Ramos (cell line): ENCODE measurements at regions not wholly inside any gene's neighbourhood (a gene's known extent, or its start where the extent isn't known, plus 50 kb on each side); places are given as distances from the start of the nearest gene placed in this dataset.
"Not testable (repeated sequence)": the region's sequence is repeated elsewhere in the genome, so short reads cannot be mapped to it uniquely, and the experiment has no call there.

ENCODE experiments used
- in situ Hi-C: fragments of 300-500 bp; cut with MboI; formaldehyde crosslinking; loops from one replicate; pipeline ENCODE4 v1.14.3; 2022; ENCODE audit warnings: low sequenced_read_pairs; ENCODE audit not compliant: unreplicated experiment

DNA sequence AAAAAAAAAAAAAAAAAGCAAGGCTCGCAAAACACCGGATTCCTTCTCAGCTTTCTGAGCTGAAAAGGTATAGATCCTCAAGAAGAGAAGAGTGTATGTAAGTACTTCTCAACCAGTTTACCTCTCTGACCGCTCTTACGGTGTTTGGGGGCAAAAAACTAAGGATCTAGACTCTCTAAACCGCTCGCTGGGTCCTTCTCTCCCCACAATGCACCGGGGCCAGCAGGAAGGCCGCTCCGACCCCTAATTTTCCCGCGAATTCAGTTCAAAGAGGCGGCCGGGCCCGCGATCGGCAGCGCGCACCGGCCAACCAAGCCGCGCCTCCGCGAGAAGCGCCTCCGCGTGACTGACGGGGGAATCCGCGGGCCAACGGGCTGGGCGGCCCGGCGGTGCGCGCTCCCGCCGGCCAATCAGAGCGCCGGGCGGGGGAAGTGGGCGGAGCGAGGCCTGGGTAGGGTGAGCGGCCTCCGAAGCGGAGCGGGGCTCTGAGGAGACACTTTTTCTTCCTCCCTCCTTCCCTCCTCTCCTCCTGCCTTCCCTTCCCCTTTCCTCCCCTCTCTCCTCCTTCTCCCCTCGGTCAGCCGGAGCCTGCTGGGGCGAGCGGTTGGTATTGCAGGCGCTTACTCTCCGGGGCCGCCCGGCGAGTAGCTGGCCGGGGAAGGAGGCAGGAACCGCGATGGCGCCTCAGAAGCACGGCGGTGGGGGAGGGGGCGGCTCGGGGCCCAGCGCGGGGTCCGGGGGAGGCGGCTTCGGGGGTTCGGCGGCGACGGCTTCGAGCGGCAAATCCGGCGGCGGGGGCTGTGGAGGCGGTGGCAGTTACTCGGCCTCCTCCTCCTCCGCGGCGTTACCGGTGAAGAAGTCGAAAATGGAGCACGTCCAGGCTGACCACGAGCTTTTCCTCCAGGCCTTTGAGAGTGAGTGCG lies 93.0 kb downstream of the CRLF3 start:
- in situ Hi-C loops = not testable (repeated sequence)

DNA sequence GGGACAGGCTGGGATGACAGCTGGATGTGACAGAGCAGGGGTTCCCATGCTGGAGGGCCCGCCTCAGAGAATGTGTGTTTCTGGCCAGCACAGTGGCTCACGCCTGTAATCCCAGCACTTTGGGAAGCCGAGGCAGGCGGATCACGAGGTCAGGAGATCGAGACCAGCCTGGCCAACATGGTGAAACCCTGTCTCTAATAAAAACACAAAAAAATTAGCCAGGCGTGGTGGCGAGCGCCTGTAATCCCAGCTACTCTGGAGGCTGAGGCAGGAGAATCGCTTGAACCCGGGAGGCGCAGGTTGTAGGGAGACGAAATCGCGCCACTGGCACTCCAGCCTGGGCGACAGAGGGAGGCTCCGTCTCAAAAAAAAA lies 93.7 kb downstream of the CRLF3 start:
- in situ Hi-C loops = not testable (repeated sequence)

DNA sequence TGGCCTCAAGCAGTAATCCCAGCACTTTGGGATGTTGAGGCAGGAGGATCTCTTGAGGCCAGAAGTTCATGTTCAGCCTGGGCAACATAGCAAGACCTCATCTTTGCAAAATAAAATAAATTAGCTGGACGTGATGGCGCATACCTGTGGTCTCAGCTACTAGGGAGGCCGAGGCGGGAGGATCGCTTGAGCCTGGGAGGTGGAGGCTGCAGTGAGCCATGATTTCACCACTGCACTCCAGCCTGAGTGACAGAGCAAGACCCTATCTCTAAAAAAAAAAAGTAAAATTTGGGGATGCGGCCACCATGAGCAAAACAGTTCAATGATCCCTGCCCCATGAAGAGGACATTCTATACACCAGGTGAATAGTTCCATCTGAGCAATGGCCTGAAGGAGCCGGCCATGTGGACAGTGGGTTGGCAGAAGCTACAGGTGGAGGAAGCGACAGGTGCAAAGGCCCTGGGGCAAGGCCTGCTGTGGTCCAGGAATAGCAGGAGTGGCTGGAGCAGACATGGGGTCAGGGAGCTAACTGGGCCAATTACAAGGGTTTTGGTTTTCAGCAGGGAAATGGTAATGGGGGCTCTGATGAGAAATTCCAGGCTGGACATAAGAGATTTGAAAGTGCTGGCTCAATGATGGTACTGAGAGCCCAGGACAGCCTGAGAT lies 94.2 kb downstream of the CRLF3 start:
- in situ Hi-C loops = not testable (repeated sequence)

DNA sequence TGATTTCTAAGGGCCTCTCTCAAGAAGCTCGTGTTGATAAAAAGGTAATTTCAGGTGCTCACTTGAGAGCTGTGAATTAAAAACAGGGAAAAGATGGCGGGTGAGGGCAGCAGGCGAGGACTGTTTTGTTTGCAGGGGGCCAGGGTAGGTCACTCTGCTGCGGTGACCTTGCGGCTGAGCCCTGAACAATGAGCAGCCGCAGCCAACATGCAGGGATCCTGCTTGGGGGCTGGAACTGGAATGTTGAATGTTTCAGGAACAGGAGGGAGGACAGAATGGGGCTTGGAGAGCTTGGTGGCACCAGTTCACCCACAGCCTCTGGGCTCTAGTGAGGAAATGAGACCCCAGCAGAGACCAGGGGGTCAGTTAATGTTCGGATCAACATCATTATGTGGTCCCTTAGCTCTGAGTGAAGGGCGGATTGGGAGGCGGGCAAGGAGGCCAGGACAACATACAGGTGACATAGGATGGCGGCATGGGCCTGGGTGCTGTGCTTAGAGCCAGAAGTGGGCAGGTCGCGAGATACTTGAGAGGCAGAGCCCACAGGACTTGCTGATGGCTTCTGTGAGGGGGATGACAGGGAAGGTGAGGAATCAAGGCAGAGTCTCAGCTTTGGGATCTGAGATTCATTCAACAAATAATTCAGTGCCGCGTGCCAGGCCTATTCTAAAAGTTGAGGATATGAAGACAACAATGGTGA lies 94.9 kb downstream of the CRLF3 start:
- in situ Hi-C loops = not testable (repeated sequence)

DNA sequence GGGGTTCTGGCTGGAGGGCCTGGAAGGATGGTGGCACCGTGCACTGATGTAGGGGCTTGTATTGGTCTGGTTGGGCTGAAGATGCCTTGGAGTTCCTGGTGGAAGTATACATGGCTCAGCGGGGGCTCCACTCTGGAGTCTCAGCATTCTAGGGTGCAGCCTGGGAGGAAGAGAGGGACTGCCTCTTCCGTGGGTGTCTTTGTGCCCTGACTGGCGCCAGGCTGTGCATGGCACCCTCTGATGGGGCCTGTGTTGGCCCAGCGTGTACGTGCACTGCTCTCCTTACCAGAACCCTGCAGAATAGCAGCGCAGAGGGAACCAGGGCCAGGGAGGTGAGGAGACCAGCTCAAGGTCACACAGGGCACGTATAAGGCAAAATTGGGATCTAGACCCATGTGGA lies 97.0 kb downstream of the CRLF3 start:
- in situ Hi-C loops = not testable (repeated sequence)

DNA sequence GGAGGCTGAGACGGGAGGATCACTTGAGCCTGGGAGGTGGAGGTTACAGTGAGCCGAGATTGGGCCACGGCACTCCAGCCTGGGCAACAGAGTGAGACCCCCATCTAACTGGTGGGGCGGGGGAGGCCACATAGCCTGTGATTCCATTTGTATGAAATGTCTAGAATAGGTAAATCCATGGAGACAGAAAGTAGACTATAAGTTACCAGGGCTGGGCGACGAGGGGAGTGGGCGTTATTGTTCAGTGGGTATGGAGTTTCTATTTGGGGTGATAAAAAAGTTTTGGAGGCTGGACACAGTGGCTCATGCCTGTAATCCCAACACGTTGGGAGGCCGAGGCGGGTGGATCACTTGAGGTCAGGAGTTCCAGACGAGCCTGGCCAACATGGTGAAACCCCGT lies 97.8 kb downstream of the CRLF3 start:
- in situ Hi-C loops = not testable (repeated sequence)

DNA sequence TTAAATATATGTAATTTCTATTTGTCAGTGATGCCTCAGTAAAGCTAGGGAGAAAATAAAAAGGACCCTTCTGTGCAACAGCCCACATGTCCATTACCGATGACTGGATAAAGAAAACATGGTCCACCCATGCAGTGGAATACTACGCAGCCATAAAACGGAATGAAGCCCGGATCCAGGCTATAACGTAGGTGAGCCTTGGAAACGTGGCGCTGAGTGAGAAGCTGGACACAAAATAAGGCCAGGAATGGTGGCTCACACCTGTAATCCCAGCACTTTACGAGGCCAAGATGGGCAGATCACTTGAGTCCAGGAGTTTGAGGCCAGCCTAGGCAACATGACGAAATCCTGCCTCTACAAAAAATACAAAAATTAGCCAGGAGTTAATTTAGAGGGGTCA lies 98.2 kb downstream of the CRLF3 start:
- in situ Hi-C loops = not testable (repeated sequence)

DNA sequence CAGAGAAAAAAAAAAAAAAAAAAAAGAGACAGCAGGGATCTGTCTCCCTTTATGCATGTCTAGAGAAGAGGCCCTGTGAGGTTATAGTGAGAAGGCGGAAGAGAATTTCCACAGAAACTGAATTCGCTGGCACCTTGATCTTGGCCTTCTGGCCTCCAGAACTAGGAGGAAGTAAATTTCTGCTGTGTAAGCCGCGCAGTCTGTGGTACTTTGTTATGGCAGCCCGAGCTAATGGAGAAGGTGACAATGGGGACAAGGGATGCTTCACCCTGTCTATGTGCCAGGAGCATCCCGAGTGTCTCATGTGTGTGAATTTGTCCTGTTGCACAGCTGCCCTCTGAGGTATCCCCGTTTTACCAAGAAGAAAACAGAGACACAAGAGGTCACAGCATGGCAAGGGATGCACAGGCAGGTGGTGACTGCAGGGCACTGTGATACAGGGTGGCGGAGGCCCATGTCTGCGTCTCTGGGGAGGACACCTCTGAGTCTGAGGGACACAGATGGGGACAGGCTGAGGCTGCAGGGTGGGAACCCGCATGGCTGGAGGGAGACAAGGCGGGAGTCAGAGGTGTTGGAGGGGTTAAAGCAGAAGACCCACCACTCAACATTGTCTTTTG lies 100.3 kb downstream of the CRLF3 start:
- in situ Hi-C loops = not testable (repeated sequence)

DNA sequence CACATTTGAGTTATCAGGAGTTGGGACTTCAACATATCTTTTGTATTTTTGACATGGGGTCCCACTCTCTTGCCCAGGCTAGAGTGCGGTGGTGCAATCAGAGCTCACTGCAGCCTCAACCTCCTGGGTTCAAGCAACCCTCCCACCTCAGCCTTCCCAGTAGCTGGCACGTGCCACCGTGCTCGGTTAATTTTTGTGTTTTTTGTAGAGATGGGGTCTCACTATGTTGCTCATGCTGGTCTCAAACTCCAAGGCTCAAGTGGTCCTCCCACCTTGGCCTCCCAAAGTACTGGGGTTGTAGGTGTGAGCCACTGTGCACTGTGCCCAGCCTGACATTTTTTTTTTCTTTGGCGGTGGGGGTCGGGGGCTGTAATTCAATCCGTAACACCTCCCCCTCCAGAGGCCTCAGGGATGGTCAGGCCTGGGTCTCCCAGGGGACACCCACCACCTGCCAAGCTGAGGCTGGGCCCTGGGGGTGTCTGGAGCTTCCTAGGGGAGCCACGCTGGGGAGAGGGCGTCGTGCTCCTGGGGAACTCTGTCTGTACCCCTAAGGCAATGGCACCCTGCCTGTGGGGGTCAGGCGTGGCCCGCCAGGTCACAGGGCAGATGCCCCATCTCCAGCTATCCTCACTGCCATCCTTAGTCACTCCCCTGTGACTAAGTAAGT lies 102.2 kb downstream of the CRLF3 start:
- in situ Hi-C loops = not testable (repeated sequence)

DNA sequence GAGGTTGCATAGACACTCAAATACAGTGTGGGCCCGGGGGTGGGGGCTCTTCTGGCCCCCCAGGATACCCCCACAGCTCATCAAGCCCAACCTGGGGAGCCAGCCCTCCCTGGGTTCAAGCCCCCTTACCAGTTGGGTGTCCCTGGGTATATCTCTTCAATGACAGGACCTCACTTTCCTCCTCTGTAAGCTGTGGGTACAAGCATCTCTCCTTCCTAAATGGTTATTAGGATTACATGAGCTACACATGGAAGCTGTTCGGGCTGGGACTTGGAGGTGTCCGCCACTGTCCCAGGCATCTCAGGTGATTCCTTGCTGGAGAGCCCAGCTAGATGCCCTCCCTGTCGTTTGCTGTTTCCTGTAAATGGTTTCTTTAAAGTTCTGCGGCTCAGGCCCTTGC lies 103.5 kb downstream of the CRLF3 start:
- in situ Hi-C loops = not testable (repeated sequence)

DNA sequence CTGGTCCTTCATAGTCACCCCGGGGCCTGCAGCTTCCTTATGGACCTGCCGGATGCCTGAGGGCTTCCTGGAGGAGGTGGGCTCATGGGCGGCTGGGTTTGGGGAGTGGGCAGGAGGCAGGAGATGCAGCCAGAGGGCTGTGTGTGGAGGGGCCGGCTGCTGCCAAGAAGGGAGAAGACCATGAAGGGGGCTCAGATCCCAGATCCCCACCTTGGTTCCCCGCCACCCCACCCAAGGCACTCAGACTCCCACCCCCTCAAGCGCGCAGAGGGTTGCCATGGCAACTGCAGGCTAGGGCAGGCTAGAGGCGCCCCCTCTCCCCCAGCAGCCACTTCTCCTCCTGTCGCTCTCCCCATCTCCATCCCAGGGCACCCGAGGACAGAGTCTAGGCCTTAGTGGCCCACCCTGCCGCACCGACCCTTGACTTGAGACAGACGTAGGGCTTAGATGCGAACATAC lies 104.5 kb downstream of the CRLF3 start:
- in situ Hi-C loops = no loop called here

DNA sequence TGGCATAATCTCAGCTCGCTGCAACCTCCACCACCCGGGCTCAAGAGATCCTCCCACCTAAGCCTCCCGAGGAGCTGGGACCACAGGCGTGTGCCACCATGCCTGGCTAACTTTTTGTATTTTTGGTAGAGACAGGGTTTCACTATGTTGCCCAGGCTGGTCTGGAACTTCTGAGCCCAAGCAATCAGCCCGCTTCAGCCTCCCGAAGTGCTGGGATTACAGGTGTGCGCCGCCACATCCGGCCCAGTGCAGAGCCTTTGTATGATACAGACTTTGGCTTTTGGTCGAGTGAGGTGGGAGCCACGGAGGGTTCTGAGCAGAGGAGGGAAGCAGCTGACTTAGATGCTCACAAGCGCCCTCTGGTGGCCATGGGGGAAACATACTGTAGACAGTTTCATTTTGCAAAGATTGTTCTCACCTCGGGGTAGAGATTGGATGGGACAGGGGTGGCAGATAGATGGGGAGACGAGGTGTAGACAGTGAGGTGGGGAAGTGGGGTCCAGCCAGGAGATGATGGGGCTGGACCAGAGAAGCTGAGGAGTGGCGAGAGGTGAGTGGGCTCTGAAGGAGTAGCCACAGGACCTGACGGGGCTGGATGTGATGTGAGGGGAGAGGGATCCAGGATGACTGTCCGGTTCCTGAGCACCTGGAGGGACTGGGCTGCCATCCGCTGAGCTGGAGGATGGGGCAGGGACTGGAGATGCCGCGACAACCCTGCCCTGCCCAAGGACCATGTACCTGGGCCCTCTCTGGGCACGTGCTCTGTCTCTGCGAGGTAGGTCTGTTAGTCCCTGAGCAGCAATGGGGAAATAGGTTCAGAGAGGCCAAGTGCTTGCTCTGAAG lies 105.1 kb downstream of the CRLF3 start:
- in situ Hi-C loops = loop anchor here (10.0 kb wide), 1 partner anchor 375 kb away; no protein-coding TSS in a partner anchor

DNA sequence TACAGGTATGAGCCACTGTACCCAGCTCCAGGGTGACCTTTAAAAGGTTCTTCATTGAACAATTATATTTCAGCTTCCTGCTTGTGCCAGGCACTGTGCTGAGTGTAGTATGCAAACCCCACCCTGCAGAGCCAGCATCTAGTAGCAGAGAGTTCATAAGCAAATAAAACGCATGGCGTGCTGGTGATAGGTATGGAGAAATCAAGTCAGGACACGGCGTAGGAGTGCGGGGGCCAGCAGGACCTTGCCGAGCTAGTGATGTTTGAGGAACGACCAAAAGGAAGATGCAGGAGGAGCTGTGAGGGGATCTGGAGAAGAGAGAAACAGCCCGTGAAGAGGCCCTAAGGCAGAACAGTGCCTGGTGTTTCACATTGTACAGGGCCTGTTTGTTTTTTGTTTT lies 105.8 kb downstream of the CRLF3 start:
- in situ Hi-C loops = loop anchor here (10.0 kb wide), 1 partner anchor 374 kb away; no protein-coding TSS in a partner anchor

DNA sequence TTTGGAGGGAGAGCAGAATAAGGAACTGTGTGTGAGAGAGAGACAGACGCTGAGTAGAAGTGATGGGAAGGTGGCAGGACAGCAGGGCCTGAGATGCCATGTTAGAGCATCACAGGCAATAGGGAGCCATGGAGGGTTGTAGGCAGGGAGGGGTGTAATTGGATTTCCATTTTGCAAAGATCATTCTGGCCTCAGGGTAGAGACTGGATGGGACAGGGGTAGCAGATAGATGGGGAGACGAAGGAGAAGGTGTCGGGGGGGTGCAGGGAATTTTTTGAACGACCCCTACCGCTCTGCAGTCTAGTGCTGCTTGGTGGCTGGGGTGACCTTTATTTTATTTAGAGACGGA lies 106.4 kb downstream of the CRLF3 start:
- in situ Hi-C loops = loop anchor here (10.0 kb wide), 1 partner anchor 373 kb away; no protein-coding TSS in a partner anchor

DNA sequence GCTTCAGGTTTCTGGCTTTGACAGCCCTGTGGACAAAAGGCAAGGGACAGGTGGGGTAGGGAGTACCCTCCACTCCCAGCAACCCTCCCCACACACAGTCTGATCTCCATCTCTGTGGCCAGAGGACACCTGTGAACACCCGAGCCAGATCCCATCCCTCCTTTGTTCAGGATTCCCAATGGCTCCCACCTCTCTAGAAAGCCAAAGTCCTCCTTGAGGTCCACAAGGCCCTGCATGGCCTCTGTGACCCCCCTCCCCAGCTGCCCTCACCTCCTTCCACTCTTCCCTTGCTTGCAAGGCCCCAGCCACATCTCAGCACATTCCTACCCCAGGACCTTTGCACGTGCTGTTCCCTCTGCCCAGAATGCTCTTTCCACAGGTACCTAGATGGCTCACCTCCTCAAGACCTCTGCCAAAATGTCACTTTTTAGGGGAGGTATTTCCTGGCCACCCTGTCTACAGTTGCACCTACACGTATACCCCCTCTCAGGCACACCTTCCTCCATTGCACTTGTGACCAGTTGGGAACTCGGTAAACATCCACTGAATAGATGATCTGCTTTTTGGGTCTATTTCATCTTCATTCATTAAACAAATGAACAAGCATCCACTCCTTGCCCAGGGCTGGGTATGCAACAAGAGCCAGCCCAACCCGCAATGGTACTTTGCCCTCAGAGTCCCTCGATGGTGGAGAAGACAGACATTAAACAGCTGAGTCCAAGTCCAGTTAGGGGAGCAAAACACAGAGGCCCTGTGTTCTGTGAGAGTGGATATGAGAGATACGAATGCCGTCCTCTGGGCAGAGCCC lies 107.0 kb downstream of the CRLF3 start:
- in situ Hi-C loops = loop anchor here (10.0 kb wide), 1 partner anchor 373 kb away; no protein-coding TSS in a partner anchor

DNA sequence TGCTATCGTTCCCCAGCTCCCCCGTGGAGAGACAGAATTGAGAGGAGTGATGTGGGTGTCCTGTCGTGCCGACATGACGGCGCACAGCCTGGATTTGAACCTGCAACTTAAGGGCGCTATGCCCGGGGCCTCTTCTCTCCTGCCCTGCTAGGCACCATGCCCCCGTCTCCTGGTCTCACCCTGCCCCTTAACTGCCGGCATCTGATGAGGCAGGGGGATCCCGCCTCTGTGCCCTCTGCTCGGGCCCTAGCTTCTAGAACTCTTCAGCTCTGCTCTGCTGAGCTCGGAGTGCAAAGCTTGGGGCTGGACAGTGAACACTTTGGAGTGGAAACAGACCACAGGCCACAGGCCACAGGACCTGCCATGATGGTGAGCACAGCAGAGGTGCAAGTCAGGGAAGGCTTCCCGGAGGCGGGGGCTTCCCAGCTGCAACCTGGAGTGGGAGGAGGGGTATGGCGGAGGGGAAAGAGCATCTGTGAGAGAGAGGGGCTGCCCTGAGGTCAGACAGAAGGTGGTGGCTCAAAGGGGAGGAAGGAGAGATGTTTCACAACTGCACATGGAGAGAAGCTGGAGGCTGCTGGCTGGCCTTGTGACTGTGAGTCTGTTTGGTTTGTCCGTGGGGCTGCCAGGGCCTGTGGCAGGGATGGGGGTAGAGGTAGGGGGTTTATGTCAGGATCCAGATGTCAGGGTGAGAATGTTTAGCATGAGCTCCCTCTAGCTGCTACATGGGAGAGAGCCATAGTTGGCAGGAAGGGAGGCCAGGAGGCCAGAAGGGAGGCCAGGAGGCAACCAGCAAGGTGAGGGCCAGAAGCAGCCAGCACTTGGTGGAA lies 107.8 kb downstream of the CRLF3 start:
- in situ Hi-C loops = loop anchor here (10.0 kb wide), 1 partner anchor 372 kb away; no protein-coding TSS in a partner anchor
